HUDEP-2 (cell line): ENCODE measurements at regions not wholly inside any gene's neighbourhood (a gene's known extent, or its start where the extent isn't known, plus 50 kb on each side); places are given as distances from the start of the nearest gene placed in this dataset.
A peak's percentile ranks its signal among the peaks of the same experiment; 100 is the strongest.

ENCODE experiments used
- DNase-seq, 76 experiments: peaks; one replicate each; lab custom pipeline; 2025; ENCODE audit not compliant: unreplicated experiment in 76 of 76; lab: John Stamatoyannopoulos, UW

- no peak for DNase-seq
Observed at GRCh38 chr22:48091656-48092223, 1329.3 kb downstream of the TBC1D22A start.

DNA sequence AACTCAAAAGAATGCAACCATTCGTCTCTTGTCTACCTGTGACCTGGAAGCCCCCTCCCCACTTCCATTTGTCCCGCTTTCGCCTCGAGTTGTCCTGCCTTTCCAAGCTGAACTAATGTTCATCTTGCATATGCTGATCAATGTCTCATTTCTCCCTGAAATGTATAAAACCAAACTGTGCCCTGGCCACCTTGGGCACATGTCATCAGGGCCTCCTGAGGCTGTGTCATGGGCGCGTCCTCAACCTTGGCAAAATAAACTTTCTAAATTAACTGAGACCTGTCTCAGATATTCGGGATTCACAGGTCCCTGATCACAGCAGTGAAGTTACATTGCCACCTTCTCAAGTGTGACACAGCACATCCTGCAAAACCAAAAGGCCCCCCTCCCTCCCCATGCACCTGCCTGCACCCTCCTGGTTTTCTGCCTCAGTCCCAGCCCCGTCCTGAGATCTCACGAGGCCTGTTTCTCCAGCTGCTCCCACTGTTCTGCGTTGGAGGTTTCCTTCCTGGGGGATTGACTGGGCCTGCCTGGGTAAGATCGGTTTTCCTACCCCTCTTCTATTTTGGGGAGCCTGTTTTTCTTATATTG is 1328.7 kb downstream of the TBC1D22A start:
- DNase-seq, result no peak

DNA sequence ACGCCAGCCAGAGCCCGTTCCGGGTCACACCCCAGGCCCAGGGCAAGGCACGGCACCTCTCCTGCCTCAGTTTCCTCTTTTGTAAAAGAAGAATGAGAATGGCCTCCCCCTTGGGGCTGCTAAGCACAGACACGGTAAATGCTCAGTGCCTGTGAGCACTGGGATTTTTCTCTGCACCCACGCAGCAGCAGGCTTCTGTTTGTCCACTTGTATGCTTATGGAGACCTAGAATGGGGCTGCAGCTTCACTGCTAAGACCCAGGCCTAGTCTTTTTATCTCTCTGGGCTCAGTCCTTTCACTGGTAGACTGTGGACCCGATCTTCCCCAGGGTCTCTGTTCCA is 1327.9 kb downstream of the TBC1D22A start:
- DNase-seq, result peak in 3 of 76 experiments; percentile 6 to 25 (median 18)

DNA sequence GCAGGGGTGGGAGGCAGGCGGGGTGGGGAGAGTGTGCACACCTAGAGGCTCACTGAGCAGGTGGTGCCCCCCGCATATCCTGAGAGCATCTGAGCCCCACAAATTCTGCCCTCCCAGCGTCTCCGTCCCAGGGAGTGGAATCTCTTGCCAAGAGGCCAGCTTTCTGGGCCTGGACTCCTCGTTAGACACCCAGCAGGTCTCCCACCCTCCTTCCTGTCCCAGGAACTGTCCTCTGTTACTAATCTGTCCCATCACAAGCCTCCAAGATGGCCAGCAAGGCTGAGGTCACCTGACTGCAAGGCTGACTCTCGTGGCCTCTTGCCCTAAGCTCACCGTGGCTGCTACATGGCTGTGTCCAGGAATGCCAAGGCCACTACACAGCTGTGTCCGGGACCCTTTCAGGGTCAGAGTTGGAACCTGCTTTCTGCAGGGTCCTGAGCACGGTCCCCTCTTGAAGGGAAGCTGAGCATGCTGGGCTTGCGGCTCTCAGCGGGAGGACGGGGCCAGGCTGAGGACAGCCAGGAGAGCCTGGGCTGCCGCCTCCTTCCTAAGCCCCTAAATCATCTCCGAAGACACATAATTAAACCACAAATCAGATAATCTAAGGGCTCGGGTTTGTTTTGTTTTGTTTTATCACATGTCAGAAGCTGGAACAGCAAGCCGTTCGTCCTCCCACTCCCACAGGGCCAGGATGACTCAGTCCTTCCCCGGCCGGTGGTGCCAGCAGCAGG is 1327.3 kb downstream of the TBC1D22A start:
- DNase-seq, result peak in 56 of 76 experiments; percentile 2 to 84 (median 44)

- no peak for DNase-seq
Observed at GRCh38 chr22:48088926-48089536, 1326.6 kb downstream of the TBC1D22A start.

DNA sequence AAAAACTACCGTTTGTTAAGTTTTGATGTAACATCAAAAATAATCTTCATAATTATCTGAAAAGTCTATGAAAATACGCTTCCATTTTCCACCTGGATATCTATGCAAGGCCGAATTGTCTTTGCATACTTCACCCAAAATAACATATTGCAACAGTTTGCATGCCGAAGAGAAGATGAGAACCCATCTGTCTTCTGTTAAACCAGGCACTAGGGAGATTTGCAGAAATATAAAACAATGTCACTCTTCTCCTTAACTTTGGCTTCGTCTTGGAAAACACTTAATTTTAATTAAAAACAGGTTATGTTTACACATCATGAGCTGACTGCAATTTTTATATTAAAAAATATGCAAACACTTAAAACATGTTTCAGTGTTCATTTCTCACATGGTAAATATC is 1325.8 kb downstream of the TBC1D22A start:
- DNase-seq, result no peak

DNA sequence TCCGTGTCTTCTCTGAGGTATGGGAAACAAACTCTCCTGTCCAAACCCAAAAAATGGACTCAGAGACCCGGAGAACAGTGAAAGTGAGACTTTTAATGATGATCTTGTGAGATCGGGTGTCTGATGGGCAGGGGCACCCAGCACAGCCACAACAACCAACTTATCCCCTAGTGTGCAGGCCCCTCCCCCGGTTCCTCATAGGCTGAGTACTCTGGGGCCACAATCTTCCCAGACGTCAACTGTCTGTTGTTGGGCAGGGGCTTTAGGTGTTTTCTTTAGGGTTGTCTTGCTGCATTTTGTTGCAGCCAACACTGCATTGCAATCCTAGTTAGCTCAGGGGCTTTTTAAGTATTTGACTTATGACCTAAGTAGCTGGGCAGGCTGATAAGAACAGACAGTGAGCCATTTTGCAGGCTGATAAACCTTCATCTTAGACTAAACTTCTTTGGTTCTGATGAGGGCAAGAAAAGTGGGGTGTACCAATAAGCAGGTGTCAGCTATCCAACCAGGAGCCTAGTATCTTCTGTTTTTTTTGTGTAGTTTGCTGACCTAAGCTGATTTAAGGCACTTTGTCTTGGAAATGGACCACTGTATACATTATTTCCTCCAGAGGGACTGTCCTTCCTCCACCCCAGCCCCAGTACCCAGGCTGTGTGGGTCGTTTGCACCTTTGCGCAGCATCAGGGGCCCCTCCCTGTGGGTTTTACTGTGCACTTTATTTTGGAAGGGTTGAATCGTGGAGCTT is 1323.6 kb downstream of the TBC1D22A start:
- no peak for DNase-seq

DNA sequence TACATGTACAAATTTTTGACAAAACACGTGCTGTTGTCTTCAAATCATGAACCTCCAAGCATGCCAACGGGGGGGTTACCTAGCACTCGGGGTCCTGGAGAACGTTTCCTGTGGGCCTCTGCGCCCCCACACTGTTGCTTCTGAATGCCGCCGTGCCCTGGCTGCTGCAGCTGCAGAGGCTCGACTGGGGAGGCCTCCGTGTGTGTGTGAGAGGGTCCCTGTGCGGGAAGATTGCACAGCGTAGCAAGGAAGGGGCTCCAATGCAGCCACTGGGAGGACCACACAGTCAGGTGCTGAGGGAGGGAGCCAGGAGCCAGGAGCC is 1322.2 kb downstream of the TBC1D22A start:
- no peak for DNase-seq

GRCh38 chr22:48084041-48084728 is 1321.7 kb downstream of the TBC1D22A start:
- no peak for DNase-seq

DNA sequence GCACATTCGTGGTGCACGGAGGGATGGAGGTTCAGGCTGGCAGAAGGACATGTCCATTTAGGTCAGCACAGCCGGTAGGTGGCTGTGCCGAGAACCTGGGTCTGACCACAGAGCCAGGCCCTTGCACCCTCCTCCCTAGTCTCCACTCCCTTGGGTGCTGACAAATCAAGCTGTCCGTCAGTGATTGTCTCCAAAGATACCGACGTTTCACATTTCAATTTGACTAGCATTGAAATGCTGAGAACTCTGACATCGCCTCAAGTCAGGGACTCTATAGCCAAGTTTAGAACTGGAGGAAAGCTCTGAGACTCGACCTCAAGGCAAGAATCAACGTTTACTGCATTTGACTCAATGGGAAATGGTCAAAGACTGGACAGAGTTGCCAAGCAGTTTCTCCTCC is 1321.1 kb downstream of the TBC1D22A start:
- no peak for DNase-seq

DNA sequence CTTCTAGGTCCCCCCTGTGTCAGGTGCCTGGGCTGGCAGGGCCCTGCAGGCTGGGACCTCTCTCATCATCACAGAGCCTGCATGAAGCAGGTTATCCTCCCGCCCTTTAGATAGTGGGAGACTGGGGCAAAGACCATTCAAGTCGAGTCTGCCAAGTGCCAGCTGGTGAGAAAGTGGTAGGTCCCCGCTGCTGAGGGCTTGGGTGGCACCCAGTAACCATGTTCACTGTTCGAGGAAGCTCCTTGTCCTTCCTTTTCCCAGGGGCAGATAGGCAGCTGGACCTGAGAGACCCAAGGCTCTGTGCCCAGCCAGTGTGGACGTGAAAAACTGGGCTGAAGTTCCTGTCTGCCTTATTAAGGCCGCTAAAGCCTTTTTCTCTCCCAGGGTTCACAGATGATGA is 1319.8 kb downstream of the TBC1D22A start:
- no peak for DNase-seq

DNA sequence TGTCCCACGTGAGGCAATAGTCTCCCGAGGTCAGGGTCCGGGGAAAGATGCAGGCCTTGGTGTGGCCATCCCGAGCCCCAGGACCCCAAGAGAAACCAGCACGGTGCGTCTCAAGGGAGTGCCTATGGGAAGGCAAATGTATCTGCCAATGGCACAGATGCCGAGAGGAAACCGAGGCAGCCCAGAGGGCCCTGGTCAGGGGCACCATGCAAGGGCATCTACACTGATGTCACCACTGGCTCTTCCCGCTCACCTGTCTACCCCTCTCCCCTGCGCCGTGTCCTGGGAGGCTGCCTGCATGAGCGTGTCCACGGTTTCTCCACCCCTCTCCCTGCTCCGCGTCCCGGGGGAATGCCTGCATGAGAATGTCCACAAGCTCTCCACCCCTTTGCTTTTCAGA is 1318.8 kb downstream of the TBC1D22A start:
- no peak for DNase-seq

DNA sequence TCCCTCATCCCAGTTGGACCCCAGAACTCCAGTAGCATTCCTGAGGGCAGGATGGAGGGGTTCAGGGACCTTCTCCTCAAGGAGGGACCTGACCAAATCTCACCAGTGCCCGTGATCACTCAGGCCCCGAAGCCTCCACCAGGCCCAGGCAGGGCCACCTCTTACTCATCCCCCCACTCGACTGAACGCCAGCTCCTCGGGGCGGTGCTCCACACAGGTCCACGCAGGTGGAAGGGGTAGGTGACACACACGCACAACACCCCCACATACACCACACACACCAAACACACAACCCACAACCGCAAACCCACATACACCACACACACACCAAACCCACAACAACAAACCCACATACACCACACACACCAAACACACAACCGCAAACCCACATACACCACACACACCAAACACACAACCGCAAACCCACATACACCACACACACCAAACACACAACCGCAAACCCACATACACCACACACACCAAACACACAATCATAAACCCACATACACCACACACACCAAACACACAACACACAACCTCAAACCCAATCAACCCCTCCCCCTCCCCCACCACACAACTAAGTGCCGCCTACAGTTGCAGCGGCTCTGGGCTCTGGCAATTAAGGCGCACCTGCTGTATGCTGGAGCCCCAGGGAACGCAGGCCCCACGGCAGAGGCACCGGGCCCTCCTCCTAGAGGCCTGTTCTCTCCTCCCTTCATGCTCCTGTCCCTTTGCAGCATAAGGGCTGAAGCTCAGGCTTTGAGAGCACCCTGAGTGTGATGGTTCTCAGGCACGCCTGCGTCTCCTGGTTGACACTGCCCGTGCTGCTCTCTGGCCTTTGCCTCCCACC is 1318.1 kb downstream of the TBC1D22A start:
- no peak for DNase-seq

- no peak for DNase-seq
Observed at GRCh38 chr22:48079505-48080290, 1317.2 kb downstream of the TBC1D22A start.

DNA sequence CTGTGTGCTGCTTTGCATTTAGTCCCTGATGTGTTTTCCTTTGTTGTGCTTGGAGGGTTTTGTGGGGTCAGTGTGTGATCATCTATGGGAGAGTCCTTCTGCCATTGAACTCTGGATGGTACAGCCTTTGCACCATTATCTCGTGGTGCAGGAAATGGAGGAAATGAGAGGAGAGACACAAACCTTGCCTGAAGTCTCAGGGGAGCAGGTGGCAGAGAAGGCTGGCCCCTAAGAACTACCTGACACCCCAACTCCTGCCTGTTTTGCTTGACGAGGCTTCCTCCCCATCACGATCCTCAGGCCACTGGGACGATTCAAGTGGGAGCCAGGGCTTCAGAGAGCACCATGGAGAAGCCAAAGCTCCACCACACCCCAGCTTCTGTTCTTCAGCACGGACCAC is 1316.4 kb downstream of the TBC1D22A start:
- DNase-seq, result no peak

GRCh38 chr22:48077699-48078098 is 1315.2 kb downstream of the TBC1D22A start:
- no peak for DNase-seq

- no peak for DNase-seq
Observed at GRCh38 chr22:48076008-48076407, 1313.6 kb downstream of the TBC1D22A start.

DNA sequence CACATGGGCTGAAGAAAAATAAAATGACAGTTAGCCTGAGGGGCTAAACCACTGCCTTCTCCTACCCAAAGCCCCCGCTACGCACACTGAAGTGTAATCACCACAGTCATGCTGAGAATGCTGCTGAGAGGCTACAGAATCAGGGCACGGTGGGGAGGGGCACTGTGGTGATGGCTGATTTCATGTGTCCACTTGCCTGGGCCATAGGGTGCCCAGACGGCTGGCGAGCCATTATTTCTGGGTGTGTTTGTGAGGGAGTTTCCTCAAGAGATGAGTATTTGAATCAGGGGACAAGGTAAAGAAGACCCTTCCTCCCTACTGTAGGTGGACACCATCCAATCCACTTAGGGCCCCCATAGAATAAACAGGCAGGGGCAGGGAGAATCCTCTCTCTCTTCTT is 1313.2 kb downstream of the TBC1D22A start:
- no peak for DNase-seq

DNA sequence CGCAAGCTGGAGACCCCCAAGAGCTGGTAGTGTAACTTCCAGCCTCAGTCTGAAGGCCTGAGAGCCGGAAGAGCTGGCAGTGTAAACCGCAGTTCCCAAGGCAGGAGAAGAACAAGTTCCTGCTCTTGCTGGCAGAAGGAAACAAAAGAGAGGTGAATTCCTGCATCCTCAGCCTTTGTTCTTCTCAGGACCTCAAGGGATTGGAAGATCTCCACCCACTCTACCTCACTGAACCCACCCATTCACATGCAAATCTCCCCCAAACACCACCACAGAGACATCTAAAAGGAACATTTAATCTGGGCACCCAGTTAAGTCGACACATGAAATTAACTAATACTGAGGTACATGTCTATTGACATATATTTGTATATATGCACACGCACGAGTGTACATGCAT is 1310.3 kb downstream of the TBC1D22A start:
- DNase-seq, result no peak
